ENCODE measurements at regions not wholly inside any gene's neighbourhood (a gene's known extent, or its start where the extent isn't known, plus 50 kb on each side); places are given as distances from the start of the nearest gene placed in this dataset.

GRCh38 chr5:100131161-100131560 is 404.0 kb upstream of the FAM174A start:
- TF ChIP-seq ZNF263 (CRISPR knock-in tag; IDR thresholded peaks at IDR 0.05; ENCODE audit: low read depth) (no peak), SP1 (CRISPR knock-in tag; conservative IDR thresholded peaks at IDR 0.05) (no peak), E2F5 (CRISPR knock-in tag; IDR thresholded peaks at IDR 0.05) (no peak), ESRRA (CRISPR knock-in tag; IDR thresholded peaks at IDR 0.05; ENCODE audit: borderline replicate concordance) (no peak), NR2C2 (CRISPR knock-in tag; IDR thresholded peaks at IDR 0.05) (no peak)
- TF ChIP-seq, protein P1, sequence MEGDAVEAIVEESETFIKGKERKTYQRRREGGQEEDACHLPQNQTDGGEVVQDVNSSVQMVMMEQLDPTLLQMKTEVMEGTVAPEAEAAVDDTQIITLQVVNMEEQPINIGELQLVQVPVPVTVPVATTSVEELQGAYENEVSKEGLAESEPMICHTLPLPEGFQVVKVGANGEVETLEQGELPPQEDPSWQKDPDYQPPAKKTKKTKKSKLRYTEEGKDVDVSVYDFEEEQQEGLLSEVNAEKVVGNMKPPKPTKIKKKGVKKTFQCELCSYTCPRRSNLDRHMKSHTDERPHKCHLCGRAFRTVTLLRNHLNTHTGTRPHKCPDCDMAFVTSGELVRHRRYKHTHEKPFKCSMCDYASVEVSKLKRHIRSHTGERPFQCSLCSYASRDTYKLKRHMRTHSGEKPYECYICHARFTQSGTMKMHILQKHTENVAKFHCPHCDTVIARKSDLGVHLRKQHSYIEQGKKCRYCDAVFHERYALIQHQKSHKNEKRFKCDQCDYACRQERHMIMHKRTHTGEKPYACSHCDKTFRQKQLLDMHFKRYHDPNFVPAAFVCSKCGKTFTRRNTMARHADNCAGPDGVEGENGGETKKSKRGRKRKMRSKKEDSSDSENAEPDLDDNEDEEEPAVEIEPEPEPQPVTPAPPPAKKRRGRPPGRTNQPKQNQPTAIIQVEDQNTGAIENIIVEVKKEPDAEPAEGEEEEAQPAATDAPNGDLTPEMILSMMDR (IDR thresholded peaks at IDR 0.05), result no peak

Measured in WTC11 (cell line).